ENCODE measurements at regions not wholly inside any gene's neighbourhood (a gene's known extent, or its start where the extent isn't known, plus 50 kb on each side); places are given as distances from the start of the nearest gene placed in this dataset.

GRCh38 chr17:14488958-14489550, 188.2 kb downstream of the HS3ST3B1 start (continued):
- TF ChIP-seq, protein P1, sequence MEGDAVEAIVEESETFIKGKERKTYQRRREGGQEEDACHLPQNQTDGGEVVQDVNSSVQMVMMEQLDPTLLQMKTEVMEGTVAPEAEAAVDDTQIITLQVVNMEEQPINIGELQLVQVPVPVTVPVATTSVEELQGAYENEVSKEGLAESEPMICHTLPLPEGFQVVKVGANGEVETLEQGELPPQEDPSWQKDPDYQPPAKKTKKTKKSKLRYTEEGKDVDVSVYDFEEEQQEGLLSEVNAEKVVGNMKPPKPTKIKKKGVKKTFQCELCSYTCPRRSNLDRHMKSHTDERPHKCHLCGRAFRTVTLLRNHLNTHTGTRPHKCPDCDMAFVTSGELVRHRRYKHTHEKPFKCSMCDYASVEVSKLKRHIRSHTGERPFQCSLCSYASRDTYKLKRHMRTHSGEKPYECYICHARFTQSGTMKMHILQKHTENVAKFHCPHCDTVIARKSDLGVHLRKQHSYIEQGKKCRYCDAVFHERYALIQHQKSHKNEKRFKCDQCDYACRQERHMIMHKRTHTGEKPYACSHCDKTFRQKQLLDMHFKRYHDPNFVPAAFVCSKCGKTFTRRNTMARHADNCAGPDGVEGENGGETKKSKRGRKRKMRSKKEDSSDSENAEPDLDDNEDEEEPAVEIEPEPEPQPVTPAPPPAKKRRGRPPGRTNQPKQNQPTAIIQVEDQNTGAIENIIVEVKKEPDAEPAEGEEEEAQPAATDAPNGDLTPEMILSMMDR (IDR thresholded peaks at IDR 0.05; ENCODE audit: control extremely low read depth in 1 of 3, insufficient read depth in 1 of 3, low read depth in 1 of 3, low read length in 3 of 3) = no peak

All from H1 (cell line).